ENCODE measurements at regions not wholly inside any gene's neighbourhood (a gene's known extent, or its start where the extent isn't known, plus 50 kb on each side); places are given as distances from the start of the nearest gene placed in this dataset.
"Not testable (repeated sequence)": the region's sequence is repeated elsewhere in the genome, so short reads cannot be mapped to it uniquely, and the experiment has no call there.

GRCh38 chr5:4018007-4018406 is 422.4 kb downstream of the IRX1 start:
- no peaks in the 10 kb centered on the region for H3K36me3 Mint-ChIP-seq
- peaks cover 11% of the 10 kb centered on the region for H3K9me3 Mint-ChIP-seq
- no peak overlapping the region for H3K4me3 Mint-ChIP-seq
- DNase-seq = no peak
- H3K4me1 Mint-ChIP-seq = no peaks in the 10 kb centered on the region
- POLR2A ChIA-PET = no interaction called here
- no peak overlapping the region for H3K27ac Mint-ChIP-seq
- no peak for ATAC-seq (ENCODE audit: low read depth)
- no peaks in the 10 kb centered on the region for H3K27me3 Mint-ChIP-seq

- H3K4me1 Mint-ChIP-seq = no peaks in the 10 kb centered on the region
- no peak overlapping the region for H3K27ac Mint-ChIP-seq
- H3K4me3 Mint-ChIP-seq = no peak overlapping the region
- POLR2A ChIA-PET = no interaction called here
- DNase-seq (no peak), ATAC-seq (ENCODE audit: low read depth) (no peak)
- H3K27me3 Mint-ChIP-seq = no peaks in the 10 kb centered on the region
- peaks cover 11% of the 10 kb centered on the region for H3K9me3 Mint-ChIP-seq
- no peaks in the 10 kb centered on the region for H3K36me3 Mint-ChIP-seq
Measured at GRCh38 chr5:4019009-4019769, 423.6 kb downstream of the IRX1 start.

GRCh38 chr5:4019841-4020240 is 424.2 kb downstream of the IRX1 start:
- Mint-ChIP-seq H3K27ac (no peak overlapping the region), H3K4me3 (no peak overlapping the region), H3K36me3 (no peaks in the 10 kb centered on the region), H3K27me3 (no peaks in the 10 kb centered on the region), H3K9me3 (peaks cover 11% of the 10 kb centered on the region), H3K4me1 (no peaks in the 10 kb centered on the region)
- DNase-seq (no peak), ATAC-seq (ENCODE audit: low read depth) (no peak)
- POLR2A ChIA-PET = no interaction called here

- Mint-ChIP-seq H3K4me1 (no peaks in the 10 kb centered on the region), H3K9me3 (peaks cover 11% of the 10 kb centered on the region), H3K27me3 (no peaks in the 10 kb centered on the region), H3K4me3 (no peak overlapping the region), H3K36me3 (no peaks in the 10 kb centered on the region), H3K27ac (no peak overlapping the region)
- POLR2A ChIA-PET = no interaction called here
- ATAC-seq (ENCODE audit: low read depth) (no peak), DNase-seq (no peak)
Measured at GRCh38 chr5:4020400-4020799, 424.8 kb downstream of the IRX1 start.

- H3K27me3 Mint-ChIP-seq = no peaks in the 10 kb centered on the region
- ATAC-seq (ENCODE audit: low read depth) (no peak), DNase-seq (no peak)
- H3K9me3 Mint-ChIP-seq = peaks cover 6% of the 10 kb centered on the region
- no peak overlapping the region for H3K27ac Mint-ChIP-seq
- no peak overlapping the region for H3K4me3 Mint-ChIP-seq
- no peaks in the 10 kb centered on the region for H3K4me1 Mint-ChIP-seq
- POLR2A ChIA-PET = no interaction called here
- H3K36me3 Mint-ChIP-seq = no peaks in the 10 kb centered on the region
Measured at GRCh38 chr5:4022056-4022670, 426.5 kb downstream of the IRX1 start.

- no peak for ATAC-seq (ENCODE audit: low read depth)
- H3K4me1 Mint-ChIP-seq = no peaks in the 10 kb centered on the region
- H3K4me3 Mint-ChIP-seq = no peak overlapping the region
- H3K27me3 Mint-ChIP-seq = no peaks in the 10 kb centered on the region
- peaks cover 3% of the 10 kb centered on the region for H3K9me3 Mint-ChIP-seq
- H3K27ac Mint-ChIP-seq = no peak overlapping the region
- POLR2A ChIA-PET = no interaction called here
- DNase-seq = no peak
- H3K36me3 Mint-ChIP-seq = no peaks in the 10 kb centered on the region
Measured at GRCh38 chr5:4023091-4023752, 427.6 kb downstream of the IRX1 start.

- H3K9me3 Mint-ChIP-seq = peaks cover 3% of the 10 kb centered on the region
- H3K27ac Mint-ChIP-seq = no peak overlapping the region
- no peak overlapping the region for H3K4me3 Mint-ChIP-seq
- no peak for DNase-seq
- H3K36me3 Mint-ChIP-seq = no peaks in the 10 kb centered on the region
- POLR2A ChIA-PET = no interaction called here
- no peaks in the 10 kb centered on the region for H3K4me1 Mint-ChIP-seq
- no peaks in the 10 kb centered on the region for H3K27me3 Mint-ChIP-seq
- no peak for ATAC-seq (ENCODE audit: low read depth)
Measured at GRCh38 chr5:4023753-4024335, 428.2 kb downstream of the IRX1 start.

- Mint-ChIP-seq H3K4me3 (no peak overlapping the region), H3K27ac (no peak overlapping the region), H3K9me3 (peaks cover 2% of the 10 kb centered on the region), H3K36me3 (no peaks in the 10 kb centered on the region), H3K27me3 (no peaks in the 10 kb centered on the region), H3K4me1 (no peaks in the 10 kb centered on the region)
- ATAC-seq (ENCODE audit: low read depth) = no peak
- POLR2A ChIA-PET = no interaction called here
- DNase-seq = no peak
Measured at GRCh38 chr5:4027088-4027734, 431.6 kb downstream of the IRX1 start.

GRCh38 chr5:4028384-4028783 is 432.8 kb downstream of the IRX1 start:
- Mint-ChIP-seq H3K4me3 (no peak overlapping the region), H3K4me1 (no peaks in the 10 kb centered on the region), H3K36me3 (no peaks in the 10 kb centered on the region), H3K9me3 (no peaks in the 10 kb centered on the region), H3K27ac (no peak overlapping the region), H3K27me3 (peaks cover 3% of the 10 kb centered on the region)
- no peak for DNase-seq
- POLR2A ChIA-PET = no interaction called here
- no peak for ATAC-seq (ENCODE audit: low read depth)

- DNase-seq; H3K9me3 Mint-ChIP-seq; H3K4me3 Mint-ChIP-seq; POLR2A ChIA-PET; ATAC-seq (ENCODE audit: low read depth); H3K27ac Mint-ChIP-seq; H3K27me3 Mint-ChIP-seq; H3K36me3 Mint-ChIP-seq; H3K4me1 Mint-ChIP-seq: not testable (repeated sequence)
Measured at GRCh38 chr5:4033546-4033945, 437.9 kb downstream of the IRX1 start.

GRCh38 chr5:4036861-4037260 is 441.2 kb downstream of the IRX1 start:
- POLR2A ChIA-PET = no interaction called here
- H3K27me3 Mint-ChIP-seq = peaks cover 3% of the 10 kb centered on the region

GRCh38 chr5:4038994-4039393 is 443.4 kb downstream of the IRX1 start:
- Mint-ChIP-seq H3K9me3 (peaks cover 2% of the 10 kb centered on the region), H3K27me3 (no peaks in the 10 kb centered on the region), H3K4me1 (peaks cover 2% of the 10 kb centered on the region), H3K27ac (no peak overlapping the region), H3K4me3 (no peak overlapping the region), H3K36me3 (no peaks in the 10 kb centered on the region)
- ATAC-seq (ENCODE audit: low read depth) (no peak), DNase-seq (no peak)
- POLR2A ChIA-PET = no interaction called here

More at GRCh38 chr5:4036861-4037260, 441.2 kb downstream of the IRX1 start:
- Mint-ChIP-seq H3K4me3 (no peak overlapping the region), H3K4me1 (no peaks in the 10 kb centered on the region), H3K36me3 (no peaks in the 10 kb centered on the region), H3K9me3 (peaks cover 2% of the 10 kb centered on the region), H3K27ac (no peak overlapping the region)
- DNase-seq (no peak), ATAC-seq (ENCODE audit: low read depth) (no peak)

- H3K27me3 Mint-ChIP-seq = no peaks in the 10 kb centered on the region
- no peak for DNase-seq
- no peaks in the 10 kb centered on the region for H3K36me3 Mint-ChIP-seq
- no peak overlapping the region for H3K27ac Mint-ChIP-seq
- POLR2A ChIA-PET = no interaction called here
- ATAC-seq (ENCODE audit: low read depth) = no peak
- H3K4me3 Mint-ChIP-seq = no peak overlapping the region
- H3K4me1 Mint-ChIP-seq = peaks cover 2% of the 10 kb centered on the region
- peaks cover 2% of the 10 kb centered on the region for H3K9me3 Mint-ChIP-seq
Measured at GRCh38 chr5:4042311-4042710, 446.7 kb downstream of the IRX1 start.

All from activated naive CD8-positive, alpha-beta T cell treated with anti-CD3 and anti-CD28 coated beads, Interleukin-2, amount 10 ng/mL, durations not matched to agents 7 days and 5 days (primary cell).